Hematopoietic multipotent progenitor cell (in vitro differentiated cells): ENCODE measurements at regions not wholly inside any gene's neighbourhood (a gene's known extent, or its start where the extent isn't known, plus 50 kb on each side); places are given as distances from the start of the nearest gene placed in this dataset. TPM values are rescaled to one million over a fixed set of nuclear protein-coding genes. Genes with fewer than 3 reads are reported as not detected.
"Not testable (repeated sequence)": the region's sequence is repeated elsewhere in the genome, so short reads cannot be mapped to it uniquely, and the experiment has no call there.

Experiments
- DNase-seq, 3 donors: peaks; one replicate each; pipeline ENCODE4 v3.0.0-alpha.2; 2011 to 2015; ENCODE audit warnings: low read depth in 2 of 3, low spot score in 2 of 3
- small RNA-seq: library from RNA; depleted of rRNA; stranded (forward); fragments of <200 nt; gene quantifications from one replicate; pipeline ENCODE3, GENCODE V24; 2012

GRCh38 chr2:61632276-61633169, 94.4 kb upstream of the XPO1 start:
- DNase-seq, result no peak

- DNase-seq, result no peak
Measured at GRCh38 chr2:61631321-61631720, 93.2 kb upstream of the XPO1 start.

GRCh38 chr2:61626827-61627226, 88.7 kb upstream of the XPO1 start:
- DNase-seq, result no peak

- no peak for DNase-seq
Measured at GRCh38 chr2:61623747-61624146, 85.6 kb upstream of the XPO1 start.

GRCh38 chr2:61620244-61621159, 82.3 kb upstream of the XPO1 start:
- no peak for DNase-seq

- DNase-seq, result no peak
Measured at GRCh38 chr2:61619561-61619960, 81.4 kb upstream of the XPO1 start.

- DNase-seq, result no peak
Measured at GRCh38 chr2:61617610-61618009, 79.5 kb upstream of the XPO1 start.

- DNase-seq, result no peak
Measured at GRCh38 chr2:61605245-61605644, 67.1 kb upstream of the XPO1 start.

GRCh38 chr2:61604433-61604832, 66.3 kb upstream of the XPO1 start:
- DNase-seq, result no peak

GRCh38 chr2:61598515-61599156, 60.5 kb upstream of the XPO1 start:
- DNase-seq, result not testable (repeated sequence)

- no peak for DNase-seq
Measured at GRCh38 chr2:61597300-61598289, 59.4 kb upstream of the XPO1 start.

- DNase-seq, result not testable (repeated sequence)
Measured at GRCh38 chr2:61594201-61594600, 56.0 kb upstream of the XPO1 start.

- DNase-seq, result not testable (repeated sequence)
Measured at GRCh38 chr2:61593648-61594047, 55.5 kb upstream of the XPO1 start.

GRCh38 chr2:61590214-61590613, 52.1 kb upstream of the XPO1 start:
- DNase-seq, result no peak

GRCh38 chr2:61588566-61588965, 50.4 kb upstream of the XPO1 start:
- no peak for DNase-seq

Small RNA genes lying in the stretch of these regions (small RNA-seq; reads per million reads assigned to genes)
- gene RNU6-1145P (0.41 reads per million), gene RPS29P10 (not detected)
